H1 (cell line): ENCODE measurements at regions not wholly inside any gene's neighbourhood (a gene's known extent, or its start where the extent isn't known, plus 50 kb on each side); places are given as distances from the start of the nearest gene placed in this dataset.

ENCODE experiments used
- CTCF ChIA-PET: fragments of 300-600 bp; sonication (Branson Sonifier 250); formaldehyde crosslinking; loops from one replicate; lab custom pipeline; 2021; ENCODE audit not compliant: partially characterized antibody; lab: Charles Lee
- POLR2A ChIA-PET: fragments of 300-600 bp; sonication (Branson Sonifier 250); formaldehyde crosslinking; loops from one replicate; lab custom pipeline; 2021; ENCODE audit warnings: inconsistent platforms; ENCODE audit not compliant: partially characterized antibody; lab: Charles Lee
- DNase-seq, 2 experiments: peaks; one replicate each; pipeline versions ENCODE4 v3.0.0 to v3.0.0-alpha.2; 2010 to 2022; ENCODE audit warnings: low spot score in 2 of 2, low read depth in 1 of 2, mixed read lengths in 1 of 2
- FAIRE-seq: peaks from 2 replicates; lab custom pipeline; 2011; peaks lifted over from hg19 to GRCh38; lab: Jason Lieb, UNC
- H2AFZ ChIP-seq: 2 replicates; pipeline ENCODE4 v1.8.1; 2012; ENCODE audit warnings: low read length, inconsistent platforms
- H2AK5ac ChIP-seq: 2 replicates; pipeline ENCODE4 v1.6.1; 2013; ENCODE audit warnings: low read depth, low read length
- H2BK120ac ChIP-seq: replicated peaks from 2 replicates; pipeline ENCODE3; 2013; ENCODE audit warnings: low read depth, low read length, inconsistent platforms
- H2BK12ac ChIP-seq: 2 replicates; pipeline ENCODE4 v1.6.1; 2013; ENCODE audit warnings: low read depth, low read length
- H2BK15ac ChIP-seq: 2 replicates; pipeline ENCODE4 v1.6.1; 2013; ENCODE audit warnings: low read length
- H2BK20ac ChIP-seq: 2 replicates; pipeline ENCODE4 v1.6.1; 2013; ENCODE audit warnings: low read length
- H2BK5ac ChIP-seq: 2 replicates; pipeline ENCODE4 v1.6.1; 2013; ENCODE audit warnings: low read depth, low read length
- H3K14ac ChIP-seq: 2 replicates; pipeline ENCODE4 v1.6.1; 2013; ENCODE audit warnings: inconsistent platforms; ENCODE audit not compliant: insufficient read length
- H3K18ac ChIP-seq: 2 replicates; pipeline ENCODE4 v1.6.1; 2013; ENCODE audit warnings: low read length; ENCODE audit errors: extremely low read depth
- H3K23ac ChIP-seq: 2 replicates; pipeline ENCODE4 v1.6.1; 2013; ENCODE audit warnings: inconsistent platforms; ENCODE audit not compliant: insufficient read length
- H3K23me2 ChIP-seq: 2 replicates; pipeline ENCODE4 v1.6.1; 2013; ENCODE audit warnings: low read depth, low read length
- H3K27ac ChIP-seq: 2 replicates; pipeline ENCODE4 v1.6.1; 2011; ENCODE audit warnings: low read depth, low read length, inconsistent platforms
- H3K27me3 ChIP-seq, 4 experiments: replicated peaks in 1 of 4; 1 replicate in 1 of 4; 2 replicates in 3 of 4; pipeline versions ENCODE4 v1.6.1 to v1.8.1; 2011 to 2013; ENCODE audit warnings: low read length in 3 of 4, mild to moderate bottlenecking in 3 of 4, inconsistent platforms in 2 of 4, mixed read lengths in 2 of 4, moderate library complexity in 1 of 4; ENCODE audit not compliant: control insufficient read depth in 3 of 4, insufficient read depth in 3 of 4; ENCODE audit errors: extremely low read depth in 1 of 4
- H3K36me3 ChIP-seq, 4 experiments: 2 replicates each; pipeline versions ENCODE4 v1.6.1 to v1.8.1; 2011 to 2013; ENCODE audit warnings: mild to moderate bottlenecking in 4 of 4, low read length in 3 of 4, moderate library complexity in 2 of 4, control low read depth in 1 of 4, inconsistent platforms in 1 of 4; ENCODE audit not compliant: insufficient read depth in 4 of 4, control insufficient read depth in 2 of 4
- H3K4ac ChIP-seq: replicated peaks from 2 replicates; pipeline ENCODE3; 2013; ENCODE audit warnings: low read length, low read depth, mixed read lengths, inconsistent platforms; ENCODE audit not compliant: insufficient read length
- H3K4me1 ChIP-seq, 4 experiments: replicated peaks in 1 of 4; 1 replicate in 1 of 4; 2 replicates in 3 of 4; pipeline versions ENCODE4 v1.6.1 to v1.8.1; 2011 to 2013; ENCODE audit warnings: low read length in 3 of 4, inconsistent platforms in 2 of 4, mixed read lengths in 1 of 4; ENCODE audit not compliant: insufficient read depth in 4 of 4, control insufficient read depth in 3 of 4
- H3K4me2 ChIP-seq, 2 experiments: 2 replicates each; pipeline versions ENCODE4 v1.6.1 to v1.8.1; 2011 to 2013; ENCODE audit warnings: low read depth in 2 of 2, low read length in 2 of 2, control low read depth in 1 of 2, inconsistent platforms in 1 of 2, mild to moderate bottlenecking in 1 of 2; ENCODE audit not compliant: insufficient read depth in 1 of 2
- H3K4me3 ChIP-seq, 4 experiments: fragments of 200-600, 300-600 bp in 1 of 4; sonication (generic), shearing (Covaris generic), sonication (Bioruptor Twin) in 1 of 4; 2 replicates each; pipeline versions ENCODE4 v1.5.1 to v1.8.1; 2011 to 2016; ENCODE audit warnings: low read length in 4 of 4, low read depth in 3 of 4, control low read depth in 2 of 4, inconsistent platforms in 2 of 4, mild to moderate bottlenecking in 2 of 4, mixed read lengths in 1 of 4, moderate library complexity in 1 of 4; ENCODE audit not compliant: insufficient read depth in 2 of 4; ENCODE audit errors: extremely low read depth in 1 of 4
- H3K56ac ChIP-seq: replicated peaks from 2 replicates; pipeline ENCODE3; 2013; ENCODE audit warnings: low read depth, mild to moderate bottlenecking, mixed read lengths, low read length, inconsistent platforms; ENCODE audit not compliant: insufficient read length
- H3K79me1 ChIP-seq: 2 replicates; pipeline ENCODE4 v1.6.1; 2013; ENCODE audit warnings: low read depth, low read length, control low read depth
- H3K79me2 ChIP-seq, 2 experiments: 2 replicates each; pipeline versions ENCODE4 v1.6.1 to v1.8.1; 2012 to 2013; ENCODE audit warnings: low read length in 2 of 2, mild to moderate bottlenecking in 2 of 2, inconsistent platforms in 1 of 2; ENCODE audit not compliant: insufficient read depth in 2 of 2, control insufficient read depth in 1 of 2
- H3K9ac ChIP-seq, 4 experiments: replicated peaks in 1 of 4; 1 replicate in 1 of 4; 2 replicates in 3 of 4; pipeline versions ENCODE4 v1.6.1 to v1.8.1; 2011 to 2013; ENCODE audit warnings: low read depth in 3 of 4, low read length in 3 of 4, control low read depth in 2 of 4, mild to moderate bottlenecking in 2 of 4, moderate library complexity in 2 of 4, inconsistent platforms in 1 of 4; ENCODE audit errors: extremely low read depth in 1 of 4
- H3K9me3 ChIP-seq, 2 experiments: 2 replicates each; pipeline versions ENCODE4 v1.6.1 to v1.8.1; 2012 to 2013; ENCODE audit warnings: mild to moderate bottlenecking in 2 of 2, moderate library complexity in 2 of 2, control low read depth in 1 of 2, inconsistent platforms in 1 of 2, low read depth in 1 of 2, low read length in 1 of 2, mixed read lengths in 1 of 2; ENCODE audit not compliant: insufficient read depth in 2 of 2
- H4K20me1 ChIP-seq, 2 experiments: replicated peaks in 1 of 2; 2 replicates each; pipeline versions ENCODE3 to v1.8.1; 2011 to 2013; ENCODE audit warnings: inconsistent platforms in 2 of 2, low read length in 2 of 2, mild to moderate bottlenecking in 1 of 2; ENCODE audit not compliant: insufficient read depth in 2 of 2, control insufficient read depth in 1 of 2
- H4K5ac ChIP-seq: 2 replicates; pipeline ENCODE4 v1.6.1; 2013; ENCODE audit warnings: low read length, low read depth, mixed read lengths, inconsistent platforms; ENCODE audit not compliant: insufficient read length
- H4K8ac ChIP-seq: 2 replicates; pipeline ENCODE4 v1.8.0; 2013; ENCODE audit warnings: mild to moderate bottlenecking, moderate library complexity, low read length, inconsistent platforms; ENCODE audit not compliant: insufficient read depth; ENCODE audit errors: extremely low read depth
- H4K91ac ChIP-seq: replicated peaks from 2 replicates; pipeline ENCODE3; 2013; ENCODE audit warnings: low read length, mixed read lengths, inconsistent platforms; ENCODE audit not compliant: insufficient read length
- BACH1 ChIP-seq: IDR thresholded peaks from 2 replicates; pipeline ENCODE4 v1.6.1; 2012; ENCODE audit warnings: low read length, improper control_type of control experiment
- CBX8 ChIP-seq: fragments of 300-800, 300-1000 bp; sonication (generic); IDR thresholded peaks from 2 replicates; pipeline ENCODE4 v1.7.1; 2016; ENCODE audit warnings: low read depth, low read length, borderline replicate concordance
- CHD2 ChIP-seq: IDR thresholded peaks from 2 replicates; pipeline ENCODE4 v1.6.1; 2012; ENCODE audit warnings: low read length, improper control_type of control experiment
- GABPA ChIP-seq: IDR thresholded peaks from 2 replicates; pipeline ENCODE4 v1.6.1; 2011; ENCODE audit warnings: mild to moderate bottlenecking, low read length, moderate library complexity, borderline replicate concordance; ENCODE audit not compliant: insufficient read depth
- JUN ChIP-seq: IDR thresholded peaks from 2 replicates; pipeline ENCODE4 v1.6.1; 2011; ENCODE audit warnings: low read depth, mild to moderate bottlenecking, improper control_type of control experiment, low read length
- KDM1A ChIP-seq: fragments of 200-600, 300-600 bp; sonication (generic); IDR thresholded peaks from 2 replicates; pipeline ENCODE4 v1.7.1; 2016; ENCODE audit warnings: mild to moderate bottlenecking, low read length, borderline replicate concordance
- KDM4A ChIP-seq: IDR thresholded peaks from one replicate; pipeline ENCODE4 v1.7.1; 2012; ENCODE audit warnings: low read depth, mild to moderate bottlenecking, moderate library complexity, low read length, inconsistent platforms; ENCODE audit not compliant: severe bottlenecking
- MAFK ChIP-seq: IDR thresholded peaks from 2 replicates; pipeline ENCODE4 v1.6.1; 2012; ENCODE audit warnings: low read depth, mild to moderate bottlenecking, improper control_type of control experiment, low read length
- SAP30 ChIP-seq: fragments of 300-600 bp; sonication (generic); IDR thresholded peaks from 2 replicates; pipeline ENCODE4 v1.7.1; 2012; ENCODE audit warnings: low read length, moderate library complexity, mild to moderate bottlenecking, inconsistent platforms; ENCODE audit not compliant: insufficient read depth, insufficient replicate concordance
- SUZ12 ChIP-seq: fragments of 200-600 bp; sonication (generic); IDR thresholded peaks from 2 replicates; pipeline ENCODE4 v1.6.1; 2012; ENCODE audit warnings: mild to moderate bottlenecking, inconsistent platforms, low read length, moderate library complexity, mixed read lengths
- ZNF274 ChIP-seq: IDR thresholded peaks from 2 replicates; pipeline ENCODE4 v1.7.0; 2012; ENCODE audit warnings: low read length, borderline replicate concordance; ENCODE audit errors: extremely low read depth
- WGBS, 2 experiments: shearing (Covaris generic) in 1 of 2; methylation state at CpG; one replicate each; pipeline versions ENCODE4 v1.1.6 to v1.1.7; 2013 to 2015; ENCODE audit warnings: low lambda C conversion rate in 2 of 2, mixed read lengths in 2 of 2, inconsistent platforms in 1 of 2, low coverage in 1 of 2, missing lambda C conversion rate in 1 of 2; ENCODE audit not compliant: insufficient replicate concordance in 2 of 2, insufficient coverage in 1 of 2, insufficient read length in 1 of 2; ENCODE audit errors: extremely low coverage in 1 of 2, missing lambda C conversion rate in 1 of 2; 5-methylcytosine and 5-hydroxymethylcytosine counted together
- TF ChIP-seq, protein P1 (sequence below), 3 experiments: IDR thresholded peaks; 1 replicate in 2 of 3; 2 replicates in 1 of 3; pipeline versions ENCODE4 v1.5.1 to v1.6.1; 2011; ENCODE audit warnings: low read length in 3 of 3, mild to moderate bottlenecking in 3 of 3, inconsistent platforms in 2 of 3, low read depth in 1 of 3, moderate library complexity in 1 of 3; ENCODE audit not compliant: insufficient read depth in 1 of 3; ENCODE audit errors: control extremely low read depth in 1 of 3

DNA sequence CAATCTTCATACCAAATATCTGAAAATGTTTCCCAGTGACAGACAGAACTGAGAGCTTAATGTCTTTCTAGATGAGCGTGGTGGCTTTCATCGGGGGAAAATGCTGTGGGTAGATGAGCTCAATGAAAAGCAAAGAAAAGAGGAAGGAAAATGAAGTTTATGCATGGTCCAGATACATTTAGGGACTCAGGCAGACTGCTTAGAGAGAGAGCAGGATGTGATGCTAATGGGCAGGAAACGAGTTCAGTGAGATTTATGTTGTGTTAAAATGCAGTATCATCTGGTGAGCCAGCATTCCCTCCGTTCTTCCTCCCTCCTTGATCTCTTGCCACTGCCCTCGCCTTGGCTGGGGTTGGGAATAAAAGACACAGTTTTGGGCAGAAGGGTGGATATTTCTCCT lies 229.2 kb downstream of the GBA3 start:
- Histone ChIP-seq H2BK12ac (no peak overlapping the region), H3K23ac (no peak overlapping the region), H4K8ac (no peak overlapping the region), H4K91ac (no peak overlapping the region), H2BK5ac (no peak overlapping the region), H3K4ac (no peak overlapping the region), H2AFZ (no peak overlapping the region), H3K36me3 (no peaks in the 10 kb centered on the region), H3K18ac (no peak overlapping the region), H3K14ac (no peak overlapping the region), H3K79me2 (no peaks in the 10 kb centered on the region), H3K9me3 (peaks cover 0 to 8% of the 10 kb centered on the region in 2 experiments; a peak in 1 of 4 replicates), H3K27me3 (no peaks in the 10 kb centered on the region), H3K27ac (no peak overlapping the region), H4K5ac (no peak overlapping the region), H3K23me2 (no peaks in the 10 kb centered on the region), H2BK20ac (no peak overlapping the region), H3K4me2 (no peak overlapping the region), H2BK120ac (no peak overlapping the region), H4K20me1 (no peaks in the 10 kb centered on the region), H2AK5ac (no peak overlapping the region), H2BK15ac (no peak overlapping the region), H3K4me1 (no peaks in the 10 kb centered on the region), H3K79me1 (no peaks in the 10 kb centered on the region), H3K56ac (no peak overlapping the region), H3K9ac (no peak overlapping the region), H3K4me3 (no peak overlapping the region)
- no peak for DNase-seq
- no peak for FAIRE-seq
- 92% methylated on average over 5 of the region's 5 CpGs; no CpG with 5 or more reads in 1 of the 2 experiments for WGBS, 2 experiments
- CTCF ChIA-PET, result interaction anchor here (0.6 to 3.2 kb wide), 3 partner anchors 25 to 373 kb away, joined by 3 to 11 read pairs (median 3); no protein-coding TSS in a partner anchor
- POLR2A ChIA-PET, result no interaction called here
- TF ChIP-seq SAP30 (no peak), MAFK (no peak), KDM1A (no peak), CBX8 (no peak), JUN (no peak), ZNF274 (no peak), GABPA (no peak), CHD2 (no peak), KDM4A (no peak), BACH1 (no peak), SUZ12 (no peak)
- TF ChIP-seq, protein P1, sequence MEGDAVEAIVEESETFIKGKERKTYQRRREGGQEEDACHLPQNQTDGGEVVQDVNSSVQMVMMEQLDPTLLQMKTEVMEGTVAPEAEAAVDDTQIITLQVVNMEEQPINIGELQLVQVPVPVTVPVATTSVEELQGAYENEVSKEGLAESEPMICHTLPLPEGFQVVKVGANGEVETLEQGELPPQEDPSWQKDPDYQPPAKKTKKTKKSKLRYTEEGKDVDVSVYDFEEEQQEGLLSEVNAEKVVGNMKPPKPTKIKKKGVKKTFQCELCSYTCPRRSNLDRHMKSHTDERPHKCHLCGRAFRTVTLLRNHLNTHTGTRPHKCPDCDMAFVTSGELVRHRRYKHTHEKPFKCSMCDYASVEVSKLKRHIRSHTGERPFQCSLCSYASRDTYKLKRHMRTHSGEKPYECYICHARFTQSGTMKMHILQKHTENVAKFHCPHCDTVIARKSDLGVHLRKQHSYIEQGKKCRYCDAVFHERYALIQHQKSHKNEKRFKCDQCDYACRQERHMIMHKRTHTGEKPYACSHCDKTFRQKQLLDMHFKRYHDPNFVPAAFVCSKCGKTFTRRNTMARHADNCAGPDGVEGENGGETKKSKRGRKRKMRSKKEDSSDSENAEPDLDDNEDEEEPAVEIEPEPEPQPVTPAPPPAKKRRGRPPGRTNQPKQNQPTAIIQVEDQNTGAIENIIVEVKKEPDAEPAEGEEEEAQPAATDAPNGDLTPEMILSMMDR (IDR thresholded peaks at IDR 0.05; ENCODE audit: control extremely low read depth in 1 of 3, insufficient read depth in 1 of 3, low read depth in 1 of 3, low read length in 3 of 3), result no peak
